ENCODE measurements at regions not wholly inside any gene's neighbourhood (a gene's known extent, or its start where the extent isn't known, plus 50 kb on each side); places are given as distances from the start of the nearest gene placed in this dataset.

DNA sequence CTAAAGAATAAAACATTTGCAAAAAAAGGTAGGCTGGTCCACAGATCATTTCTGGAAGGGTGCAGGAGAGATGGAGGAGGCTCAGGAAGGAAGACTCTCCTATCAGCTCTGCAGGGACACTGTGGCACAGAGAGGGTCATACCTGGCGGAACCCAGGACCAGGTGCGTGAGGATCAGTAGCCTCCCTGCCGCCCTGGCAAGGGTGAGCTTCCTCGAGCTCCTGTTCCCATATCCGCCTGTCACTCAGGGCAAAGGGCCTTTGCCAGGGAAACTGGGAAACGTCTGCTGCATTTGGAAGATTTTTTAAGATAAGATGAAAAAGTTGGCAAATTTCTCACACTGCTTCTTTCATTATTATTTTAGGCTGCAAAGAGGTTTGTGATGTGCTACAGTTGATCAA is 112.1 kb upstream of the TIAM1 start:
- no peak for TF ChIP-seq USF2 (CRISPR knock-in tag; IDR thresholded peaks at IDR 0.05)
- TF ChIP-seq, protein P1, sequence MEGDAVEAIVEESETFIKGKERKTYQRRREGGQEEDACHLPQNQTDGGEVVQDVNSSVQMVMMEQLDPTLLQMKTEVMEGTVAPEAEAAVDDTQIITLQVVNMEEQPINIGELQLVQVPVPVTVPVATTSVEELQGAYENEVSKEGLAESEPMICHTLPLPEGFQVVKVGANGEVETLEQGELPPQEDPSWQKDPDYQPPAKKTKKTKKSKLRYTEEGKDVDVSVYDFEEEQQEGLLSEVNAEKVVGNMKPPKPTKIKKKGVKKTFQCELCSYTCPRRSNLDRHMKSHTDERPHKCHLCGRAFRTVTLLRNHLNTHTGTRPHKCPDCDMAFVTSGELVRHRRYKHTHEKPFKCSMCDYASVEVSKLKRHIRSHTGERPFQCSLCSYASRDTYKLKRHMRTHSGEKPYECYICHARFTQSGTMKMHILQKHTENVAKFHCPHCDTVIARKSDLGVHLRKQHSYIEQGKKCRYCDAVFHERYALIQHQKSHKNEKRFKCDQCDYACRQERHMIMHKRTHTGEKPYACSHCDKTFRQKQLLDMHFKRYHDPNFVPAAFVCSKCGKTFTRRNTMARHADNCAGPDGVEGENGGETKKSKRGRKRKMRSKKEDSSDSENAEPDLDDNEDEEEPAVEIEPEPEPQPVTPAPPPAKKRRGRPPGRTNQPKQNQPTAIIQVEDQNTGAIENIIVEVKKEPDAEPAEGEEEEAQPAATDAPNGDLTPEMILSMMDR (IDR thresholded peaks at IDR 0.05): no peak
- no peak for TF ChIP-seq ESRRA (CRISPR knock-in tag; IDR thresholded peaks at IDR 0.05; ENCODE audit: borderline replicate concordance)
- TF ChIP-seq TEAD4 (CRISPR knock-in tag; IDR thresholded peaks at IDR 0.05): no peak

Measured in WTC11 (cell line).